HL-60 (cell line): ENCODE measurements at regions not wholly inside any gene's neighbourhood (a gene's known extent, or its start where the extent isn't known, plus 50 kb on each side); places are given as distances from the start of the nearest gene placed in this dataset.

Experiments
- CTCF ChIP-seq: IDR thresholded peaks from one replicate; pipeline ENCODE4 v1.5.1; 2011; ENCODE audit warnings: low read length, control low read depth, inconsistent platforms; ENCODE audit not compliant: insufficient read depth
- POLR2AphosphoS5 ChIP-seq: IDR thresholded peaks from 2 replicates; pipeline ENCODE4 v1.6.1; 2012; ENCODE audit warnings: low read depth

- TF ChIP-seq POLR2AphosphoS5 (no peak), CTCF (no peak)
Measured at GRCh38 chr20:20768202-20768815, 55.9 kb upstream of the RALGAPA2 start.
